ENCODE measurements at regions not wholly inside any gene's neighbourhood (a gene's known extent, or its start where the extent isn't known, plus 50 kb on each side); places are given as distances from the start of the nearest gene placed in this dataset.
"Not testable (repeated sequence)": the region's sequence is repeated elsewhere in the genome, so short reads cannot be mapped to it uniquely, and the experiment has no call there.

DNA sequence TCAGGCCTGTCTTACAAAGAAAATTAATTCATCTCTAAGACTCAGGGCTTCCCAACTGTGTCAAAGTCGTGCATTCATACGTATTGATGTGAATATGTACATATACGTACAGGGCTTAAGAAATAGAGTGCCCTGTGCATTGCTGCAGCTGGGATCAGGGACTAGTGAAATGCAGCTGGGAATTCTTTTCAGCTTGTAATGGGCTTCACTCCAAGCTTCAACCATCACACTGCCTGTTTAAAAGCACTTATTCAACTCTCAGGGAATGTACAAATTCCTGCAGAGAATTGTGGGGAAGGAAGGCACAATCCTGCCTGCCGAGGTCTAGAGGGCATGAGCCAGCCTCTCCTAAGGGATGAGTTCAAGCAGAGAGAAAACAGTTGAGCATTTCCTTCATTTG, 59.6 kb upstream of the MAN2A1 start:
- in situ Hi-C loops (cut with MboI; ENCODE audit: low pct_unique_long_range_greater_than_20kb, low sequenced_read_pairs, unreplicated experiment): no loop called here
- TF ChIP-seq CTCF (IDR thresholded peaks at IDR 0.05; ENCODE audit: extremely low read depth, insufficient read depth, missing control alignments): no peak
- DNase-seq (ENCODE audit: low spot score): no peak

DNA sequence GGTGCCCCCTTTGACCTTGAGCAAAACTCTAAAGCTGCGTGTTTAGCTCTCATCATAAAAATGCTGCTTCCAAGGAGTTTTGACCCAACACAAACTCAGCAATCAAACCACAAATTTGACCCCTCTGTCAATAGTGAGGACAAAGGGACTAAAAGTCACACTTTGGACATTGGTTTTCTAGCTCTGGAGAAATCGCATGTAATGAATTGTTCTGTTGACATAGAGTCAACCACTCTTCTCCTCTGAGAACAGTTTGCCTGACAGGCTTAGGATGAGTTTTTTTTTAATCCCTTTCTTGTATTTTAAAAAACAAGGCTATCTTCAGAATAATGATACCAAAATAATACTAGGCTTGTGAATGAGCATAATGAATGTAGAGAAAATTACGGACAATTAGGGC, 61.1 kb upstream of the MAN2A1 start:
- in situ Hi-C loops (cut with MboI; ENCODE audit: low pct_unique_long_range_greater_than_20kb, low sequenced_read_pairs, unreplicated experiment): no loop called here
- DNase-seq (ENCODE audit: low spot score): no peak
- no peak for TF ChIP-seq CTCF (IDR thresholded peaks at IDR 0.05; ENCODE audit: extremely low read depth, insufficient read depth, missing control alignments)

- in situ Hi-C loops (cut with MboI; ENCODE audit: low pct_unique_long_range_greater_than_20kb, low sequenced_read_pairs, unreplicated experiment); DNase-seq (ENCODE audit: low spot score): not testable (repeated sequence)
Measured at GRCh38 chr5:109621266-109621665, 68.5 kb upstream of the MAN2A1 start.

DNA sequence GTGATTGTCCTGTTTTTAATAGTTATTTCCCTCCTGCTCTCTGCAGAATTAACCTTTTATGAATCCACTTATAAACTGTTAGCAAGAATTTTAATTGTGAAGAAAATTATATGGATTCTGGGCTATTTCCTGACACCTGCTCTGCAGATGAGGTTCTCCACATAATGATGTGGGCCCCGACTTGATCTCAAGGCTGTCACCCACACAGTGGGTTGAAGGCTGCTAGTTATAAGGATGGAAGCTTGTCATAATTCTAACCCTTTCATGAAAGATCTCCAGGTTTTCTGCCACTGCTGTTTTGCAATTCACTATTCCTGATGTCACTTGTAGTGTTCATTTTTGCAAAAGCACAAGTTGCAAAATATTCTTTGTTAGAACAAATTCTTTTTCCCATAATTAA, 69.1 kb upstream of the MAN2A1 start:
- DNase-seq (ENCODE audit: low spot score): no peak
- TF ChIP-seq CTCF (IDR thresholded peaks at IDR 0.05; ENCODE audit: extremely low read depth, insufficient read depth, missing control alignments): no peak
- in situ Hi-C loops (cut with MboI; ENCODE audit: low pct_unique_long_range_greater_than_20kb, low sequenced_read_pairs, unreplicated experiment): no loop called here

- in situ Hi-C loops (cut with MboI; ENCODE audit: low pct_unique_long_range_greater_than_20kb, low sequenced_read_pairs, unreplicated experiment): no loop called here
- TF ChIP-seq CTCF (IDR thresholded peaks at IDR 0.05; ENCODE audit: extremely low read depth, insufficient read depth, missing control alignments): no peak
- no peak for DNase-seq (ENCODE audit: low spot score)
Measured at GRCh38 chr5:109619606-109620005, 70.1 kb upstream of the MAN2A1 start.

GRCh38 chr5:109619021-109619460, 70.7 kb upstream of the MAN2A1 start:
- in situ Hi-C loops (cut with MboI; ENCODE audit: low pct_unique_long_range_greater_than_20kb, low sequenced_read_pairs, unreplicated experiment): no loop called here
- no peak for DNase-seq (ENCODE audit: low spot score)
- TF ChIP-seq CTCF (IDR thresholded peaks at IDR 0.05; ENCODE audit: extremely low read depth, insufficient read depth, missing control alignments): no peak

- DNase-seq (ENCODE audit: low spot score): no peak
- in situ Hi-C loops (cut with MboI; ENCODE audit: low pct_unique_long_range_greater_than_20kb, low sequenced_read_pairs, unreplicated experiment): no loop called here
- TF ChIP-seq CTCF (IDR thresholded peaks at IDR 0.05; ENCODE audit: extremely low read depth, insufficient read depth, missing control alignments): no peak
Measured at GRCh38 chr5:109614981-109615380, 74.7 kb upstream of the MAN2A1 start.

Data from GM13977 (cell line).